H1 (cell line): ENCODE measurements at regions not wholly inside any gene's neighbourhood (a gene's known extent, or its start where the extent isn't known, plus 50 kb on each side); places are given as distances from the start of the nearest gene placed in this dataset.

Experiments
- ATF2 ChIP-seq: IDR thresholded peaks from 2 replicates; pipeline ENCODE4 v1.6.1; 2012; ENCODE audit warnings: low read length, inconsistent platforms
- EGR1 ChIP-seq: IDR thresholded peaks from 2 replicates; pipeline ENCODE4 v1.6.1; 2011; ENCODE audit warnings: low read depth, low read length, borderline replicate concordance
- TF ChIP-seq, protein P1 (sequence below): IDR thresholded peaks from 2 replicates; pipeline ENCODE4 v1.6.1; 2012; ENCODE audit warnings: inconsistent platforms
- TF ChIP-seq, protein P2 (sequence below): IDR thresholded peaks from 2 replicates; pipeline ENCODE4 v1.6.1; 2011; ENCODE audit warnings: low read depth, mild to moderate bottlenecking, low read length; ENCODE audit not compliant: insufficient read depth

- TF ChIP-seq ATF2 (no peak), EGR1 (no peak)
- TF ChIP-seq, protein P1, sequence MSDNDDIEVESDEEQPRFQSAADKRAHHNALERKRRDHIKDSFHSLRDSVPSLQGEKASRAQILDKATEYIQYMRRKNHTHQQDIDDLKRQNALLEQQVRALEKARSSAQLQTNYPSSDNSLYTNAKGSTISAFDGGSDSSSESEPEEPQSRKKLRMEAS, result 0 out of 2 replicates have a peak, but pooled peaks have one; percentile 23
- TF ChIP-seq, protein P2, sequence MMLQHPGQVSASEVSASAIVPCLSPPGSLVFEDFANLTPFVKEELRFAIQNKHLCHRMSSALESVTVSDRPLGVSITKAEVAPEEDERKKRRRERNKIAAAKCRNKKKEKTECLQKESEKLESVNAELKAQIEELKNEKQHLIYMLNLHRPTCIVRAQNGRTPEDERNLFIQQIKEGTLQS, result no peak
Observed at GRCh38 chr14:97446087-97446486, 648.9 kb downstream of the VRK1 start (continued).
